HG02798 (cell line): ENCODE measurements at regions not wholly inside any gene's neighbourhood (a gene's known extent, or its start where the extent isn't known, plus 50 kb on each side); places are given as distances from the start of the nearest gene placed in this dataset.

Source experiments
- ATAC-seq: cut with Tn5 transposase; IDR thresholded peaks from one replicate; pipeline ENCODE4 v1.9.1; 2021; ENCODE audit warnings: mild to moderate bottlenecking; ENCODE audit not compliant: unreplicated experiment, poor library complexity

DNA sequence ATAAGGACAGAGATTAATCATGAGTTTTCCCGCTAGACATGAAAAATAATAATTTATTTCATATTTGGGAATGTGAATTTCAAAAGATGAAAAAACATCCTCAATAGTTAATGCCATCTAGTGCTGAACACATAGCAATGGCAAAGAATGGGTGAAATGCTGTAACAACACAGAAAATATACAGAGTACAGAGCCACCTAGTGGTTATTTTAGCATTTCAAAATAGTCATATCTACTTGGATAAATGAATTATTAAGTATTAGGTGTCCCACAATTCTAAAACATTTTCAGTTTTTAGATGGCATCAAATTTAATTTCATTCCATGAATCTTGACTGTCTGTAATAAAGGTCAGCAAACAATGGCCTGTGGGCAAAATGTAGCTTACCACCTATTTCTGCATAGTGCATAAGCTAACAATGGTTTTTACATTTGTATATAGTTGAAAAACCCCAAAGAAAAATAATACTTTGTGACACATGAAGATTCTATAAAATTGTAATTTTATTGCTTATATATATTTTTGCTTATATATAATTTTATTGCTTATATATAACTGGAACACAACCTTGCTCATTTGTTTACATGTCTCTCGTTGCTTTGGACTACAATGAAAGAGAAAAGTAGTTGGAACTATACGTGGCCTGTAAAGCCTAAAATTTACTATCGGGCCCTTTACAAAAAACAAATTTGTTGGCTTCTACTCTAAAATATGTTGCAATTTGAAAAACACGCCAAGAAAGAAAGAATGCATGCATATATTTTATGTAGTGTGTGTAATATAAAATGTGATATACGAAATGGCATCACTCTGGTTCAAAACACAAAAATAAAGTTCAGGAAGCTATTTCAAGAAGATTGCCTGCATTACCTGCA, 99.1 kb upstream of the FAM47C start:
- ATAC-seq, result peak; percentile 59

DNA sequence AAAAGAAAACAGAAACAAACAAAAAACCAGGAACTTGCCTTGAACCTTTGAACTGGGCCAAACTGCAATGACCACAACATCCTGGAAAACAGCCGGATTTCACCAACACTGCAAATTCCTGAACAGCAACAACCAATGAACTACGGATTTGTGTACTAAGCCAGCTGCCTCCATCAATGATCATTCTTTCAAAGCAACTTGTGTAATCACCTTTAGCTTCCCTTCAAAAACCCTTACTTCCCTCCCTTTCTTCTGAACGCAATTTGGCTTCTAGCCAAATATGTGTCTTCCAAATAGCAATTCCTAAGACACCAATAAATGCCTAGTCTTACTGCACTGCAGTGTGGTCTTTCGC, 98.5 kb upstream of the FAM47C start:
- ATAC-seq, result no peak

GRCh38 chrX:36913551-36913950, 94.6 kb upstream of the FAM47C start:
- no peak for ATAC-seq

- ATAC-seq, result no peak
Measured at GRCh38 chrX:36916941-36917340, 91.2 kb upstream of the FAM47C start.

- no peak for ATAC-seq
Measured at GRCh38 chrX:36927712-36928111, 80.5 kb upstream of the FAM47C start.

GRCh38 chrX:36930491-36930890, 77.7 kb upstream of the FAM47C start:
- no peak for ATAC-seq

DNA sequence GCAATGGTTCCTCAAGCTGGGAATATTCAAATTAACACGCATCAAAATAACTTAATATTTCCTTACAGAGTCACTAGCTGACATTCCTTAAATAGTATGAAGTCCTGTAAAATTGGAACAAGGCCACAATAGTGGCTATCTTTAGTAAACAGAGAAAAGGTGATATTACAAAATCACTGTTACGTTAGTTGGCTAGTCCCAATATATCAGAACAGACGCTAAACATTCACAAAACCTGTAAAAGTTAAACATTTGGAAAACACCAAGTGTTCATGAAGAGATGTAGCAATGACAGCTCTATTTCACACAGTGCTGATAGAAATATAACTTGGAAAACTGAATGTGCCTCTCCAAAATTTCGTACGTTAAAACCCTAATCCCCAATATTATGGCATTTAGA, 61.0 kb upstream of the FAM47C start:
- ATAC-seq, result no peak

DNA sequence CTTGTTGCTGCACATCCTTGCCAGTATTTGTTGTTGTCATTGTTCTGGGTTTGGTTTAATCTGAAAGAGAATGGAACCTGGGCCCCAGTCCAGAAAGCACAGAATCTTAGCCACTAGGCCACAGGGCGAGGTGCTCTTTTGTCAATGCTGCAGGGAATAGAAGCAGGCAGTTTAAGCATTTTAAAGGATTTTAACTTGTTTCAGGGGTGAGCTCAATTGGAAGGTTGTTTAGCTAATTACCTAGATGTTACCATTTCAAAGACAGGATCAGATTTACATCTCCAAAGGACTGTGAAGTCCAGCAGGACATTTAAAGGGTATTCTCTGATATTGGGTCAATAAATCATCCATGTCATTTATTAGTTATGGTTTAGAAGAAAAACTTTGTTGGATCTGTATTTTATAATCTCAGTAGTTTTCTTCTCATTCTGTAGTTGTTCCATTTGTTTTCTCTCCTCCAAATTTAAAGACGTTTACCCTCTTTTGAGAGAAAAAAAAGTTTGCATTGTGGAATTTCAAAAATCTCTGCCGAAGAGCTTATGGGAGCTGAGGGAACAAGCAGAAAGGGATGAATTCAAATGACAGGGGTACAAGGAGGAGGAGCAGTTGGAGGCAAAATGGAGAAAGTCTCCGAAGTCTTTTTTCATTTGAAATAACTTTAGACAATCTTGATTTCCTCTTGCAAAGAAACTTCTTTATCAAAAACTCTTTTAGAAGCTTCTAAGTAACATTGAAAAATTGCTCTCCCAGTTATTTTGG, 57.5 kb upstream of the FAM47C start:
- ATAC-seq, result no peak

GRCh38 chrX:36957425-36958328, 50.5 kb upstream of the FAM47C start:
- ATAC-seq, result no peak
